PC-3 (cell line): ENCODE measurements at regions not wholly inside any gene's neighbourhood (a gene's known extent, or its start where the extent isn't known, plus 50 kb on each side); places are given as distances from the start of the nearest gene placed in this dataset.

Source experiments
- EZH2 ChIP-seq: fragments of 300-600 bp; sonication (generic); IDR thresholded peaks from one replicate; pipeline ENCODE4 v1.6.1; 2017; ENCODE audit warnings: antibody characterized with exemption, mild to moderate bottlenecking, low read length; ENCODE audit not compliant: unreplicated experiment
- TF ChIP-seq, protein P1 (sequence below): fragments of 300-600 bp; sonication (generic); conservative IDR thresholded peaks from 2 replicates; pipeline ENCODE4 v1.5.1; 2017; ENCODE audit warnings: antibody characterized with exemption, low read depth, mild to moderate bottlenecking, low read length

DNA sequence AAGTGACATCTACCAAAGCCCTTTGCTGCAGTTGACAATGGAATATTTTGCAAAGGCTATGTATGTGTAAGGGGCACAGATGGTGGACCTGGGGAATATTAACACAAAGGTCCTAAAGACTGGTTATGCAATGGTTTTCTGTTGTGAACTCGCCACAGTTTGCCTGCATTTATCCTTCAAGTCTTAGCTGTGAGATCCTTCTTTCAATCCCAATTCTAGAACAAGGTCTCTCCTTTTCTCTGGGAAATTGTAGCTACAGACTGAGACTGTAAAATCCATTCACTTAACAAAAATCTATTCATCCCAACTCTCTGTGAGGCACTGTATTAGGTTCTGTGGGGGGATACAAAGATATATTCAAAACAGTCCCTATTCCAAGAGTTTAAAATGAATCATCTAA is 250.4 kb downstream of the GPM6A start:
- TF ChIP-seq, protein P1, sequence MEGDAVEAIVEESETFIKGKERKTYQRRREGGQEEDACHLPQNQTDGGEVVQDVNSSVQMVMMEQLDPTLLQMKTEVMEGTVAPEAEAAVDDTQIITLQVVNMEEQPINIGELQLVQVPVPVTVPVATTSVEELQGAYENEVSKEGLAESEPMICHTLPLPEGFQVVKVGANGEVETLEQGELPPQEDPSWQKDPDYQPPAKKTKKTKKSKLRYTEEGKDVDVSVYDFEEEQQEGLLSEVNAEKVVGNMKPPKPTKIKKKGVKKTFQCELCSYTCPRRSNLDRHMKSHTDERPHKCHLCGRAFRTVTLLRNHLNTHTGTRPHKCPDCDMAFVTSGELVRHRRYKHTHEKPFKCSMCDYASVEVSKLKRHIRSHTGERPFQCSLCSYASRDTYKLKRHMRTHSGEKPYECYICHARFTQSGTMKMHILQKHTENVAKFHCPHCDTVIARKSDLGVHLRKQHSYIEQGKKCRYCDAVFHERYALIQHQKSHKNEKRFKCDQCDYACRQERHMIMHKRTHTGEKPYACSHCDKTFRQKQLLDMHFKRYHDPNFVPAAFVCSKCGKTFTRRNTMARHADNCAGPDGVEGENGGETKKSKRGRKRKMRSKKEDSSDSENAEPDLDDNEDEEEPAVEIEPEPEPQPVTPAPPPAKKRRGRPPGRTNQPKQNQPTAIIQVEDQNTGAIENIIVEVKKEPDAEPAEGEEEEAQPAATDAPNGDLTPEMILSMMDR, result no peak
- no peak for TF ChIP-seq EZH2
